ENCODE measurements at regions not wholly inside any gene's neighbourhood (a gene's known extent, or its start where the extent isn't known, plus 50 kb on each side); places are given as distances from the start of the nearest gene placed in this dataset.

- FAIRE-seq (no peak), DNase-seq (ENCODE audit: low read depth, low spot score) (no peak)
- Histone ChIP-seq H3K27ac (ENCODE audit: control insufficient read depth, insufficient read depth, low read length) (no peak overlapping the region), H3K4me2 (ENCODE audit: control insufficient read depth, extremely low read depth, insufficient read depth, low read depth, low read length) (no peak overlapping the region), H3K9me1 (ENCODE audit: control insufficient read depth, extremely low read depth, insufficient read depth, low read length) (no peaks in the 10 kb centered on the region), H2AFZ (ENCODE audit: control insufficient read depth, low read length) (no peak overlapping the region), H3K4me1 (ENCODE audit: control insufficient read depth, extremely low read depth, insufficient read depth, low read length) (no peaks in the 10 kb centered on the region), H3K9me3 (ENCODE audit: control insufficient read depth, low read depth, low read length) (peaks cover 2% of the 10 kb centered on the region), H4K20me1 (ENCODE audit: control insufficient read depth, extremely low read depth, insufficient read depth, low read length) (no peaks in the 10 kb centered on the region), H3K36me3 (ENCODE audit: control insufficient read depth in 2 of 2, extremely low read depth in 1 of 2, insufficient read depth in 2 of 2, low read length in 2 of 2) (no peaks in the 10 kb centered on the region), H3K79me2 (ENCODE audit: control insufficient read depth, insufficient read depth, low read length) (no peaks in the 10 kb centered on the region), H3K4me3 (ENCODE audit: control insufficient read depth in 2 of 3, extremely low read depth in 1 of 3, insufficient read depth in 2 of 3, low read depth in 1 of 3, low read length in 3 of 3) (no peak overlapping the region), H3K9ac (ENCODE audit: control insufficient read depth, extremely low read depth, insufficient read depth, low read length) (no peak overlapping the region), H3K27me3 (ENCODE audit: control insufficient read depth, extremely low read depth, insufficient read depth, low read length) (no peaks in the 10 kb centered on the region)
- no peak for TF ChIP-seq CTCF (optimal IDR thresholded peaks at IDR 0.05 in 1 of 3, IDR thresholded peaks at IDR 0.05 in 1 of 3, conservative IDR thresholded peaks at IDR 0.05 in 1 of 3; ENCODE audit: extremely low read depth in 1 of 3, insufficient read depth in 2 of 3, low read length in 3 of 3)
- TF ChIP-seq EZH2 (IDR thresholded peaks at IDR 0.05; ENCODE audit: low read length): no peak
- dilution Hi-C loops (cut with MboI; ENCODE audit: extremely low pct_ligation_motif_present, low sequenced_read_pairs): no loop called here
These were observed 128.9 kb upstream of the KLHL1 start for GRCh38 chr13:70237131-70237530.

GRCh38 chr13:70235565-70235964, 127.3 kb upstream of the KLHL1 start:
- H3K4me1 ChIP-seq (ENCODE audit: control insufficient read depth, extremely low read depth, insufficient read depth, low read length): no peaks in the 10 kb centered on the region
- no peaks in the 10 kb centered on the region for H3K27me3 ChIP-seq (ENCODE audit: control insufficient read depth, extremely low read depth, insufficient read depth, low read length)
- dilution Hi-C loops (cut with MboI; ENCODE audit: extremely low pct_ligation_motif_present, low sequenced_read_pairs): no loop called here
- FAIRE-seq (no peak), DNase-seq (ENCODE audit: low read depth, low spot score) (no peak)
- no peak overlapping the region for H3K4me3 ChIP-seq (ENCODE audit: control insufficient read depth in 2 of 3, extremely low read depth in 1 of 3, insufficient read depth in 2 of 3, low read depth in 1 of 3, low read length in 3 of 3)
- no peak overlapping the region for H3K4me2 ChIP-seq (ENCODE audit: control insufficient read depth, extremely low read depth, insufficient read depth, low read depth, low read length)
- H3K36me3 ChIP-seq (ENCODE audit: control insufficient read depth in 2 of 2, extremely low read depth in 1 of 2, insufficient read depth in 2 of 2, low read length in 2 of 2): no peaks in the 10 kb centered on the region
- H3K79me2 ChIP-seq (ENCODE audit: control insufficient read depth, insufficient read depth, low read length): no peaks in the 10 kb centered on the region
- H3K9ac ChIP-seq (ENCODE audit: control insufficient read depth, extremely low read depth, insufficient read depth, low read length): no peak overlapping the region
- no peaks in the 10 kb centered on the region for H3K9me1 ChIP-seq (ENCODE audit: control insufficient read depth, extremely low read depth, insufficient read depth, low read length)
- peaks cover 2% of the 10 kb centered on the region for H3K9me3 ChIP-seq (ENCODE audit: control insufficient read depth, low read depth, low read length)
- no peak overlapping the region for H2AFZ ChIP-seq (ENCODE audit: control insufficient read depth, low read length)
- no peak overlapping the region for H3K27ac ChIP-seq (ENCODE audit: control insufficient read depth, insufficient read depth, low read length)
- no peaks in the 10 kb centered on the region for H4K20me1 ChIP-seq (ENCODE audit: control insufficient read depth, extremely low read depth, insufficient read depth, low read length)
- TF ChIP-seq EZH2 (IDR thresholded peaks at IDR 0.05; ENCODE audit: low read length) (no peak), CTCF (optimal IDR thresholded peaks at IDR 0.05 in 1 of 3, IDR thresholded peaks at IDR 0.05 in 1 of 3, conservative IDR thresholded peaks at IDR 0.05 in 1 of 3; ENCODE audit: extremely low read depth in 1 of 3, insufficient read depth in 2 of 3, low read length in 3 of 3) (no peak)
